SIG-M5 treated with dmso at 0.1 percent for 504 hours (cell line): ENCODE measurements at regions not wholly inside any gene's neighbourhood (a gene's known extent, or its start where the extent isn't known, plus 50 kb on each side); places are given as distances from the start of the nearest gene placed in this dataset.
"Not testable (repeated sequence)": the region's sequence is repeated elsewhere in the genome, so short reads cannot be mapped to it uniquely, and the experiment has no call there.

ENCODE experiments used
- DNase-seq: peaks from one replicate; lab custom pipeline; 2025; ENCODE audit not compliant: unreplicated experiment; lab: John Stamatoyannopoulos, UW

- no peak for DNase-seq
Observed at GRCh38 chr9:106482733-106483132, 380.2 kb upstream of the ZNF462 start.

GRCh38 chr9:106486685-106487084, 376.3 kb upstream of the ZNF462 start:
- DNase-seq, result no peak

- no peak for DNase-seq
Observed at GRCh38 chr9:106487266-106487665, 375.7 kb upstream of the ZNF462 start.

- DNase-seq, result not testable (repeated sequence)
Observed at GRCh38 chr9:106492126-106492525, 370.8 kb upstream of the ZNF462 start.

- no peak for DNase-seq
Observed at GRCh38 chr9:106500171-106500570, 362.8 kb upstream of the ZNF462 start.

GRCh38 chr9:106501210-106501609, 361.8 kb upstream of the ZNF462 start:
- not testable (repeated sequence) for DNase-seq

- DNase-seq, result no peak
Observed at GRCh38 chr9:106502930-106503329, 360.0 kb upstream of the ZNF462 start.

GRCh38 chr9:106503759-106504158, 359.2 kb upstream of the ZNF462 start:
- DNase-seq, result no peak

GRCh38 chr9:106526716-106527204, 336.2 kb upstream of the ZNF462 start:
- DNase-seq, result no peak

GRCh38 chr9:106528158-106528557, 334.8 kb upstream of the ZNF462 start:
- DNase-seq, result no peak

- no peak for DNase-seq
Observed at GRCh38 chr9:106529616-106530015, 333.4 kb upstream of the ZNF462 start.

- no peak for DNase-seq
Observed at GRCh38 chr9:106531491-106531890, 331.5 kb upstream of the ZNF462 start.

- no peak for DNase-seq
Observed at GRCh38 chr9:106532306-106533015, 330.5 kb upstream of the ZNF462 start.

- no peak for DNase-seq
Observed at GRCh38 chr9:106534800-106535199, 328.2 kb upstream of the ZNF462 start.

GRCh38 chr9:106535439-106535838, 327.5 kb upstream of the ZNF462 start:
- no peak for DNase-seq

GRCh38 chr9:106557996-106558667, 304.8 kb upstream of the ZNF462 start:
- DNase-seq, result no peak

- DNase-seq, result no peak
Observed at GRCh38 chr9:106560540-106560939, 302.4 kb upstream of the ZNF462 start.

- no peak for DNase-seq
Observed at GRCh38 chr9:106575823-106576222, 287.1 kb upstream of the ZNF462 start.

- no peak for DNase-seq
Observed at GRCh38 chr9:106576232-106576760, 286.7 kb upstream of the ZNF462 start.

GRCh38 chr9:106577121-106577520, 285.8 kb upstream of the ZNF462 start:
- no peak for DNase-seq

- DNase-seq, result no peak
Observed at GRCh38 chr9:106580546-106580945, 282.4 kb upstream of the ZNF462 start.

- no peak for DNase-seq
Observed at GRCh38 chr9:106581973-106582372, 281.0 kb upstream of the ZNF462 start.
